Neural cell (in vitro differentiated cells): ENCODE measurements at regions not wholly inside any gene's neighbourhood (a gene's known extent, or its start where the extent isn't known, plus 50 kb on each side); places are given as distances from the start of the nearest gene placed in this dataset.

ENCODE experiments used
- H2AFZ ChIP-seq: fragments of 200-600, 300-800 bp; sonication (generic), shearing (Covaris generic); 2 replicates; pipeline ENCODE4 v1.6.0; 2014; ENCODE audit warnings: low read depth, mild to moderate bottlenecking, antibody characterized with exemption, low read length, moderate library complexity
- H3F3A ChIP-seq: fragments of 200-600 bp; shearing (Covaris generic); 2 replicates; pipeline ENCODE4 v1.6.1; 2016; ENCODE audit warnings: mild to moderate bottlenecking, moderate library complexity, mixed read lengths, antibody characterized with exemption, low read length; ENCODE audit not compliant: insufficient read depth, poor library complexity, severe bottlenecking
- H3K27ac ChIP-seq: fragments of 200-600, 300-800 bp; sonication (generic), shearing (Covaris generic); 2 replicates; pipeline ENCODE4 v1.5.1; 2014; ENCODE audit warnings: mild to moderate bottlenecking, low read length, moderate library complexity
- H3K27me3 ChIP-seq: fragments of 300-800, 200-600 bp; sonication (generic), shearing (Covaris generic); 2 replicates; pipeline ENCODE4 v1.6.0; 2014; ENCODE audit warnings: mild to moderate bottlenecking, low read depth, low read length, moderate library complexity; ENCODE audit not compliant: insufficient read depth
- H3K36me3 ChIP-seq: fragments of 300-800, 200-600 bp; sonication (generic), shearing (Covaris generic); 2 replicates; pipeline ENCODE4 v1.5.1; 2014; ENCODE audit warnings: mild to moderate bottlenecking, antibody characterized with exemption, low read length, moderate library complexity; ENCODE audit not compliant: insufficient read depth
- H3K4me2 ChIP-seq: fragments of 300-800, 200-600 bp; sonication (generic), shearing (Covaris generic); 2 replicates; pipeline ENCODE4 v1.6.0; 2014; ENCODE audit warnings: mild to moderate bottlenecking, low read length
- H3K4me3 ChIP-seq: fragments of 300-800, 200-600 bp; sonication (generic), shearing (Covaris generic); 2 replicates; pipeline ENCODE4 v1.5.1; 2014; ENCODE audit warnings: mild to moderate bottlenecking, low read length, moderate library complexity
- H3K79me2 ChIP-seq: fragments of 200-600 bp; shearing (Covaris generic); replicated peaks from 2 replicates; pipeline ENCODE4 v1.6.0; 2014; ENCODE audit warnings: mild to moderate bottlenecking, low read length, moderate library complexity; ENCODE audit not compliant: insufficient read depth
- H3K9ac ChIP-seq: fragments of 300-800, 200-600 bp; sonication (generic), shearing (Covaris generic); 2 replicates; pipeline ENCODE4 v1.6.1; 2016; ENCODE audit warnings: mild to moderate bottlenecking, low read length, mixed read lengths
- H3K9me2 ChIP-seq: fragments of 200-600 bp; shearing (Covaris generic); 2 replicates; pipeline ENCODE4 v1.6.1; 2016; ENCODE audit warnings: mild to moderate bottlenecking, low read length, mixed read lengths; ENCODE audit not compliant: insufficient read depth
- H3K9me3 ChIP-seq: fragments of 200-600, 300-800 bp; sonication (generic), shearing (Covaris generic); 2 replicates; pipeline ENCODE4 v1.6.1; 2016; ENCODE audit warnings: mild to moderate bottlenecking, mixed run types, low read length, moderate library complexity, mixed read lengths
- H4K20me1 ChIP-seq: fragments of 200-600 bp; shearing (Covaris generic); 2 replicates; pipeline ENCODE4 v1.6.1; 2016; ENCODE audit warnings: mild to moderate bottlenecking, mixed run types; ENCODE audit not compliant: insufficient read depth
- CTCF ChIP-seq: fragments of 450-650 bp; IDR thresholded peaks from 2 replicates; pipeline ENCODE4 v1.5.1; 2014; ENCODE audit warnings: antibody characterized with exemption, mild to moderate bottlenecking, moderate library complexity; ENCODE audit not compliant: poor library complexity, severe bottlenecking
- EP300 ChIP-seq: fragments of 450-650 bp; conservative IDR thresholded peaks from 2 replicates; pipeline ENCODE4 v1.6.1; 2014; ENCODE audit warnings: antibody characterized with exemption, mild to moderate bottlenecking, moderate library complexity; ENCODE audit not compliant: poor library complexity, severe bottlenecking
- EZH2 ChIP-seq: fragments of 200-600, 300-800 bp; shearing (Covaris generic), sonication (generic); IDR thresholded peaks from 2 replicates; pipeline ENCODE4 v1.6.1; 2014; ENCODE audit warnings: antibody characterized with exemption, low read length, borderline replicate concordance, mild to moderate bottlenecking; ENCODE audit not compliant: insufficient read depth, poor library complexity, severe bottlenecking
- MXI1 ChIP-seq: fragments of 450-650 bp; conservative IDR thresholded peaks from 2 replicates; pipeline ENCODE4 v1.6.1; 2014; ENCODE audit warnings: antibody characterized with exemption, mild to moderate bottlenecking; ENCODE audit not compliant: poor library complexity, severe bottlenecking
- POLR2AphosphoS5 ChIP-seq: IDR thresholded peaks from 2 replicates; pipeline ENCODE4 v1.6.1; 2012
- RAD21 ChIP-seq: fragments of 450-650 bp; conservative IDR thresholded peaks from 2 replicates; pipeline ENCODE4 v1.6.1; 2014; ENCODE audit warnings: antibody characterized with exemption, mild to moderate bottlenecking, moderate library complexity
- REST ChIP-seq: IDR thresholded peaks from 2 replicates; pipeline ENCODE4 v1.6.1; 2012; ENCODE audit warnings: borderline replicate concordance
- SMC3 ChIP-seq: fragments of 450-650 bp; conservative IDR thresholded peaks from 2 replicates; pipeline ENCODE4 v1.6.1; 2014; ENCODE audit warnings: antibody characterized with exemption, mild to moderate bottlenecking, moderate library complexity; ENCODE audit not compliant: poor library complexity
- TAF1 ChIP-seq: IDR thresholded peaks from 2 replicates; pipeline ENCODE4 v1.6.1; 2012; ENCODE audit warnings: low read depth

GRCh38 chr15:46753946-46754345, 963.4 kb upstream of the SEMA6D start:
- Histone ChIP-seq H3F3A (no peaks in the 10 kb centered on the region), H2AFZ (no peak overlapping the region), H3K9me3 (no peaks in the 10 kb centered on the region), H3K4me3 (no peak overlapping the region), H4K20me1 (no peaks in the 10 kb centered on the region), H3K9me2 (no peaks in the 10 kb centered on the region), H3K27ac (no peak overlapping the region), H3K36me3 (no peaks in the 10 kb centered on the region), H3K4me2 (no peak overlapping the region), H3K27me3 (no peaks in the 10 kb centered on the region), H3K9ac (no peak overlapping the region), H3K79me2 (no peaks in the 10 kb centered on the region)
- TF ChIP-seq TAF1 (no peak), CTCF (no peak), SMC3 (no peak), POLR2AphosphoS5 (no peak), EP300 (no peak), EZH2 (no peak), MXI1 (no peak), REST (no peak), RAD21 (no peak)

GRCh38 chr15:46763091-46763490, 954.2 kb upstream of the SEMA6D start:
- no peaks in the 10 kb centered on the region for H3K9me2 ChIP-seq
- H3K9me3 ChIP-seq = no peaks in the 10 kb centered on the region
- H3F3A ChIP-seq = no peaks in the 10 kb centered on the region
- no peak overlapping the region for H3K4me2 ChIP-seq
- H3K27me3 ChIP-seq = no peaks in the 10 kb centered on the region
- TF ChIP-seq MXI1 (no peak), EP300 (no peak), SMC3 (no peak), RAD21 (no peak), TAF1 (no peak), REST (no peak), EZH2 (no peak), CTCF (no peak), POLR2AphosphoS5 (no peak)
- no peaks in the 10 kb centered on the region for H4K20me1 ChIP-seq
- H3K4me3 ChIP-seq = no peak overlapping the region
- no peak overlapping the region for H2AFZ ChIP-seq
- H3K27ac ChIP-seq = no peak overlapping the region
- H3K9ac ChIP-seq = no peak overlapping the region
- H3K79me2 ChIP-seq = no peaks in the 10 kb centered on the region
- H3K36me3 ChIP-seq = no peaks in the 10 kb centered on the region
